Peyer's patch (tissue), 4 donors: ENCODE measurements at regions not wholly inside any gene's neighbourhood (a gene's known extent, or its start where the extent isn't known, plus 50 kb on each side); places are given as distances from the start of the nearest gene placed in this dataset.

ENCODE experiments used
- POLR2A ChIP-seq, 2 donors: fragments of 450-650 bp; IDR thresholded peaks; one replicate each; pipeline ENCODE4 v1.5.1; 2017; ENCODE audit warnings: antibody characterized with exemption in 2 of 2, mild to moderate bottlenecking in 2 of 2, moderate library complexity in 2 of 2
- TF ChIP-seq, protein P1 (sequence below), 6 experiments: fragments of 450-650 bp in 4 of 6; fragments of 200-600 bp in 2 of 6; sonication (generic) in 1 of 6; IDR thresholded peaks; one replicate each; pipeline ENCODE4 v1.5.1; 2017 to 2019; ENCODE audit warnings: antibody characterized with exemption in 6 of 6, mild to moderate bottlenecking in 3 of 6, moderate library complexity in 1 of 6

DNA sequence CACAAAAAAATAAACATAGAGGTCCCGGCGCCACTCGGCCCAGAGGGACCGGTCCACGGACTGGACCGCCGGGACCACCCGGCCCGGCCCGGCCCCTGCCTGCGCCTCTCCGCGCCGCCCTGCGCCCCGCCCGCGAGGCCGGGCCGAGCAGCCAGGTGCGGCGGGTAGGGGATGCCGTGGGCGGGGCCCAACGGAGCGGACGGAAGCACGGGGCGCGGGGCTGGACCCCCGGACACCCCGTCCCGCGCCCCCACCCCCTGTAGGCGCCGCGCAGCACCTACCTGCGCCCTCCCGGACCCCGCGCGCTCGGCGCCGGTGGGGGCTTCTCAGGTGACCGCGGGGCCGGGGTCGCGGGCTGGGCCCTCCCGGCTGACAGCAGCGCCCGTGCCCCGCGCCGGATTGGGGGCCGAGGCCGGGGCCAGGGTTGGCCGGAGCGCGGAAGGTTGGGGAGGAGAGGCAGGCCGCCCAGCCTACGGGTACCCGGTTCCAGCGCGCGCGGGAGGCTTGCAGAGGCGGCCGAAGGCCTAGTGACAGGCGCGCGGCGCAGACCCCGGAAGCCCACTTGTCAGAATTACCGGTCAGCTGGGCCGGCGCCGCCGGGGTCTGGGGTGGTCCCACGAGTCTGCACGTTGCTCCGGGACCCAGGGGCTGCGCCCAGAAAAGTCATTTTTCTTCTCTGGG is 351.9 kb upstream of the CAMK1G start:
- TF ChIP-seq, protein P1, sequence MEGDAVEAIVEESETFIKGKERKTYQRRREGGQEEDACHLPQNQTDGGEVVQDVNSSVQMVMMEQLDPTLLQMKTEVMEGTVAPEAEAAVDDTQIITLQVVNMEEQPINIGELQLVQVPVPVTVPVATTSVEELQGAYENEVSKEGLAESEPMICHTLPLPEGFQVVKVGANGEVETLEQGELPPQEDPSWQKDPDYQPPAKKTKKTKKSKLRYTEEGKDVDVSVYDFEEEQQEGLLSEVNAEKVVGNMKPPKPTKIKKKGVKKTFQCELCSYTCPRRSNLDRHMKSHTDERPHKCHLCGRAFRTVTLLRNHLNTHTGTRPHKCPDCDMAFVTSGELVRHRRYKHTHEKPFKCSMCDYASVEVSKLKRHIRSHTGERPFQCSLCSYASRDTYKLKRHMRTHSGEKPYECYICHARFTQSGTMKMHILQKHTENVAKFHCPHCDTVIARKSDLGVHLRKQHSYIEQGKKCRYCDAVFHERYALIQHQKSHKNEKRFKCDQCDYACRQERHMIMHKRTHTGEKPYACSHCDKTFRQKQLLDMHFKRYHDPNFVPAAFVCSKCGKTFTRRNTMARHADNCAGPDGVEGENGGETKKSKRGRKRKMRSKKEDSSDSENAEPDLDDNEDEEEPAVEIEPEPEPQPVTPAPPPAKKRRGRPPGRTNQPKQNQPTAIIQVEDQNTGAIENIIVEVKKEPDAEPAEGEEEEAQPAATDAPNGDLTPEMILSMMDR (IDR thresholded peaks at IDR 0.05), result no peak
- TF ChIP-seq POLR2A (IDR thresholded peaks at IDR 0.05), result no peak
